DND-41 (cell line): ENCODE measurements at regions not wholly inside any gene's neighbourhood (a gene's known extent, or its start where the extent isn't known, plus 50 kb on each side); places are given as distances from the start of the nearest gene placed in this dataset.

ENCODE experiments used
- ATAC-seq: fragments of 200-7000 bp; cut with Tn5 transposase; 3 replicates; pipeline ENCODE4 v1.9.1; 2021; ENCODE audit warnings: low read depth; ENCODE audit not compliant: insufficient read depth
- DNase-seq: peaks from one replicate; pipeline ENCODE4 v3.0.0-alpha.2; 2020
- H2AFZ ChIP-seq: 2 replicates; pipeline ENCODE4 v1.6.0; 2012; ENCODE audit warnings: low read depth, low read length
- H3K27ac ChIP-seq: 2 replicates; pipeline ENCODE4 v1.5.1; 2012; ENCODE audit warnings: low read length, inconsistent platforms
- H3K27me3 ChIP-seq: fragments of 200-600 bp; sonication (generic); 2 replicates; pipeline ENCODE4 v1.6.0; 2012; ENCODE audit warnings: low read length, mild to moderate bottlenecking, inconsistent platforms; ENCODE audit not compliant: insufficient read depth, poor library complexity
- H3K36me3 ChIP-seq: 2 replicates; pipeline ENCODE4 v1.5.1; 2012; ENCODE audit warnings: low read length, inconsistent platforms; ENCODE audit not compliant: insufficient read depth
- H3K4me1 ChIP-seq: 2 replicates; pipeline ENCODE4 v1.5.1; 2012; ENCODE audit warnings: mild to moderate bottlenecking, low read length; ENCODE audit not compliant: insufficient read depth
- H3K4me2 ChIP-seq: 2 replicates; pipeline ENCODE4 v1.6.0; 2012; ENCODE audit warnings: mild to moderate bottlenecking, moderate library complexity, low read length, inconsistent platforms; ENCODE audit not compliant: insufficient read depth
- H3K4me3 ChIP-seq, 2 experiments: fragments of 200-600 bp in 1 of 2; shearing (Covaris generic) in 1 of 2; 2 replicates each; pipeline ENCODE4 v1.5.1; 2012 to 2016; ENCODE audit warnings: inconsistent platforms in 2 of 2, low read length in 2 of 2, mild to moderate bottlenecking in 2 of 2, low read depth in 1 of 2, moderate library complexity in 1 of 2
- H3K79me2 ChIP-seq: 2 replicates; pipeline ENCODE4 v1.6.0; 2012; ENCODE audit warnings: low read length, inconsistent platforms; ENCODE audit not compliant: insufficient read depth
- H3K9ac ChIP-seq: 2 replicates; pipeline ENCODE4 v1.6.0; 2012; ENCODE audit warnings: low read depth, mild to moderate bottlenecking, inconsistent platforms, low read length, moderate library complexity
- H3K9me3 ChIP-seq: 2 replicates; pipeline ENCODE4 v1.5.1; 2012; ENCODE audit warnings: low read length, moderate library complexity, mild to moderate bottlenecking, inconsistent platforms; ENCODE audit not compliant: insufficient read depth, severe bottlenecking
- H4K20me1 ChIP-seq: 2 replicates; pipeline ENCODE4 v1.6.0; 2012; ENCODE audit warnings: low read length; ENCODE audit not compliant: insufficient read depth
- CTCF ChIP-seq: IDR thresholded peaks from 2 replicates; pipeline ENCODE4 v1.5.1; 2012; ENCODE audit warnings: borderline replicate concordance, low read length, moderate library complexity, mild to moderate bottlenecking; ENCODE audit not compliant: poor library complexity, severe bottlenecking; ENCODE audit errors: extremely low read depth
- EZH2 ChIP-seq: IDR thresholded peaks from 3 replicates; pipeline ENCODE4 v1.6.1; 2012; ENCODE audit warnings: borderline replicate concordance, low read depth, mild to moderate bottlenecking, moderate library complexity, low read length, inconsistent platforms; ENCODE audit not compliant: severe bottlenecking

- H3K4me1 ChIP-seq = no peaks in the 10 kb centered on the region
- no peak overlapping the region for H3K4me3 ChIP-seq
- ATAC-seq = no peak
- no peak for DNase-seq
- H2AFZ ChIP-seq = no peak overlapping the region
- H4K20me1 ChIP-seq = no peaks in the 10 kb centered on the region
- H3K9ac ChIP-seq = no peak overlapping the region
- H3K79me2 ChIP-seq = no peaks in the 10 kb centered on the region
- peaks cover 11% of the 10 kb centered on the region for H3K27me3 ChIP-seq
- H3K27ac ChIP-seq = no peak overlapping the region
- no peak overlapping the region for H3K4me2 ChIP-seq
- no peaks in the 10 kb centered on the region for H3K36me3 ChIP-seq
- H3K9me3 ChIP-seq = peaks cover 5% of the 10 kb centered on the region
- no peak for TF ChIP-seq EZH2
- TF ChIP-seq CTCF = no peak
These were observed 63.5 kb upstream of the ANKRD10 start for GRCh38 chr13:110978390-110978789.

GRCh38 chr13:110976785-110977184 is 61.9 kb upstream of the ANKRD10 start:
- DNase-seq (no peak), ATAC-seq (no peak)
- H3K9ac ChIP-seq = no peak overlapping the region
- H3K9me3 ChIP-seq = peaks cover 5% of the 10 kb centered on the region
- H3K4me3 ChIP-seq = no peak overlapping the region
- no peak overlapping the region for H3K27ac ChIP-seq
- TF ChIP-seq CTCF = no peak
- H4K20me1 ChIP-seq = no peaks in the 10 kb centered on the region
- no peaks in the 10 kb centered on the region for H3K36me3 ChIP-seq
- no peaks in the 10 kb centered on the region for H3K4me1 ChIP-seq
- no peak overlapping the region for H3K4me2 ChIP-seq
- no peak overlapping the region for H2AFZ ChIP-seq
- H3K79me2 ChIP-seq = no peaks in the 10 kb centered on the region
- H3K27me3 ChIP-seq = peaks cover 11% of the 10 kb centered on the region

- Histone ChIP-seq H3K9me3 (peaks cover 5% of the 10 kb centered on the region), H2AFZ (no peak overlapping the region), H3K9ac (no peak overlapping the region), H3K27ac (no peak overlapping the region), H3K27me3 (peaks cover 4% of the 10 kb centered on the region), H3K4me1 (no peaks in the 10 kb centered on the region), H3K79me2 (no peaks in the 10 kb centered on the region), H4K20me1 (no peaks in the 10 kb centered on the region), H3K4me3 (no peak overlapping the region), H3K4me2 (no peak overlapping the region), H3K36me3 (no peaks in the 10 kb centered on the region)
- TF ChIP-seq EZH2 = no peak
- TF ChIP-seq CTCF = no peak
- DNase-seq (no peak), ATAC-seq (no peak)
These were observed 58.3 kb upstream of the ANKRD10 start for GRCh38 chr13:110973007-110973700.

GRCh38 chr13:110971486-110971885 is 56.6 kb upstream of the ANKRD10 start:
- no peaks in the 10 kb centered on the region for H3K4me1 ChIP-seq
- peaks cover 4% of the 10 kb centered on the region for H3K27me3 ChIP-seq

More at GRCh38 chr13:110971486-110971885, 56.6 kb upstream of the ANKRD10 start:
- no peak overlapping the region for H3K4me2 ChIP-seq
- ATAC-seq (no peak), DNase-seq (no peak)
- H3K9ac ChIP-seq = no peak overlapping the region
- no peaks in the 10 kb centered on the region for H3K79me2 ChIP-seq
- H3K4me3 ChIP-seq = no peak overlapping the region
- TF ChIP-seq EZH2 (no peak), CTCF (no peak)
- peaks cover 1% of the 10 kb centered on the region for H3K9me3 ChIP-seq
- H2AFZ ChIP-seq = no peak overlapping the region
- H4K20me1 ChIP-seq = no peaks in the 10 kb centered on the region
- no peak overlapping the region for H3K27ac ChIP-seq
- no peaks in the 10 kb centered on the region for H3K36me3 ChIP-seq
